ENCODE measurements at regions not wholly inside any gene's neighbourhood (a gene's known extent, or its start where the extent isn't known, plus 50 kb on each side); places are given as distances from the start of the nearest gene placed in this dataset.

DNA sequence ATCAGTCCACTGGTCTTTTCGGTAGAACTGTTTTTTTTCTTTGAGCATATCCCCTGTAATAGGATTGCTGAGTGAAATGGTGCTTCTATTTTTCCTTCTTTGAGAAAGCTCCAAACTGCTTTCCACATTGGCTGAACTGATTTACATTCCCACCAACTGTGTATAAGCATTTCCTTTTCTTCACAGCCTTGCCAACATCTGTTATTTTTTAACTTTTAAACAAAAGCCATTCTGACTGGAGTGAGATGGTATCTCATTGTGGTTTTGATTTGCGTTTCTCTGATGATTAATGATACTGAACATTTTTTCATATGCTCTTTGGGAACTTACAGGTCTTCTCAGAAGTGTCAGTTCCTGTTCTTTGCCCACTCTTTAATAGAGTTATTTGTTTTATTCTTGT lies 764.7 kb downstream of the MTRR start:
- peaks cover 2% of the 10 kb centered on the region for H3K27me3 Mint-ChIP-seq (ENCODE audit: insufficient read depth, low read depth)
- H3K4me3 ChIP-seq = no peak overlapping the region
- peaks cover 4% of the 10 kb centered on the region for H3K9me3 Mint-ChIP-seq
- TF ChIP-seq EZH2phosphoT487 (IDR thresholded peaks at IDR 0.05) (no peak), EZH2 (IDR thresholded peaks at IDR 0.05) (no peak)
- TF ChIP-seq, protein P1, sequence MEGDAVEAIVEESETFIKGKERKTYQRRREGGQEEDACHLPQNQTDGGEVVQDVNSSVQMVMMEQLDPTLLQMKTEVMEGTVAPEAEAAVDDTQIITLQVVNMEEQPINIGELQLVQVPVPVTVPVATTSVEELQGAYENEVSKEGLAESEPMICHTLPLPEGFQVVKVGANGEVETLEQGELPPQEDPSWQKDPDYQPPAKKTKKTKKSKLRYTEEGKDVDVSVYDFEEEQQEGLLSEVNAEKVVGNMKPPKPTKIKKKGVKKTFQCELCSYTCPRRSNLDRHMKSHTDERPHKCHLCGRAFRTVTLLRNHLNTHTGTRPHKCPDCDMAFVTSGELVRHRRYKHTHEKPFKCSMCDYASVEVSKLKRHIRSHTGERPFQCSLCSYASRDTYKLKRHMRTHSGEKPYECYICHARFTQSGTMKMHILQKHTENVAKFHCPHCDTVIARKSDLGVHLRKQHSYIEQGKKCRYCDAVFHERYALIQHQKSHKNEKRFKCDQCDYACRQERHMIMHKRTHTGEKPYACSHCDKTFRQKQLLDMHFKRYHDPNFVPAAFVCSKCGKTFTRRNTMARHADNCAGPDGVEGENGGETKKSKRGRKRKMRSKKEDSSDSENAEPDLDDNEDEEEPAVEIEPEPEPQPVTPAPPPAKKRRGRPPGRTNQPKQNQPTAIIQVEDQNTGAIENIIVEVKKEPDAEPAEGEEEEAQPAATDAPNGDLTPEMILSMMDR (IDR thresholded peaks at IDR 0.05) = no peak
- H3K9me3 ChIP-seq (ENCODE audit: low read depth) = no peaks in the 10 kb centered on the region
- no peaks in the 10 kb centered on the region for H4K20me1 ChIP-seq (ENCODE audit: low read depth)
- H3K36me3 Mint-ChIP-seq = no peaks in the 10 kb centered on the region
- no peaks in the 10 kb centered on the region for H3K4me1 ChIP-seq
- no peak for DNase-seq (ENCODE audit: low spot score)
- H3K4me1 Mint-ChIP-seq = peaks cover 8% of the 10 kb centered on the region
- peaks cover 6% of the 10 kb centered on the region for H3K36me3 ChIP-seq
- no peaks in the 10 kb centered on the region for H3K79me2 ChIP-seq (ENCODE audit: low read depth)
- H3K27ac Mint-ChIP-seq = no peak overlapping the region
- H3F3A ChIP-seq (ENCODE audit: low read depth) = no peaks in the 10 kb centered on the region
- no peaks in the 10 kb centered on the region for H3K27me3 ChIP-seq
- H3K27ac ChIP-seq = no peak overlapping the region
- no peak overlapping the region for H3K4me3 Mint-ChIP-seq
- no peak overlapping the region for H2AFZ ChIP-seq (replicated peaks)
- H3K9ac ChIP-seq = no peak overlapping the region
- H3K4me2 ChIP-seq = no peak overlapping the region

DNA sequence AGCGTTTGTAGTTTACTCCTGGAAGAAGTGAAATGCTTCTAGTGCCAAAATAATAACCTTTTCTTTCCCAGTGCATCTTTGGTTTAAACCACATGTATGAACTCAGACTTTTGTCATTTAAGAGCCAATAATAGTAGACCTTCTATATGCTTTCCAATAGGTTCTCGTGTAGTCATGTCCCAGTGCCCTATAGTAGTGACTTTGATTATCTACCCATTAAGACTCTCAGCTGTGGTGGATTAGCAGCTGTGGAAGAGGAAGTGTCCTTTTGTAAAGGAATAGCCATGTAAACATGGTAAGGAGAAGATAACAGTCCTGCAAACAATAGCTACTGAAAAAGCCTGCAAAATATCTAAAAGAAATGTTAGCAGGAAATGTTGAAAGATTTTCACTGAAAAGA lies 765.3 kb downstream of the MTRR start:
- H3K27ac Mint-ChIP-seq = no peak overlapping the region
- no peaks in the 10 kb centered on the region for H4K20me1 ChIP-seq (ENCODE audit: low read depth)
- no peak overlapping the region for H3K4me2 ChIP-seq
- H3F3A ChIP-seq (ENCODE audit: low read depth) = no peaks in the 10 kb centered on the region
- no peak for DNase-seq (ENCODE audit: low spot score)
- no peak overlapping the region for H3K27ac ChIP-seq
- H3K4me3 ChIP-seq = no peak overlapping the region
- TF ChIP-seq EZH2phosphoT487 (IDR thresholded peaks at IDR 0.05) (no peak), EZH2 (IDR thresholded peaks at IDR 0.05) (no peak)
- TF ChIP-seq, protein P1 (IDR thresholded peaks at IDR 0.05) = no peak
- H3K4me1 ChIP-seq = no peaks in the 10 kb centered on the region
- H3K4me1 Mint-ChIP-seq = peaks cover 8% of the 10 kb centered on the region
- no peaks in the 10 kb centered on the region for H3K27me3 ChIP-seq
- peaks cover 6% of the 10 kb centered on the region for H3K36me3 ChIP-seq
- no peak overlapping the region for H3K4me3 Mint-ChIP-seq
- no peak overlapping the region for H2AFZ ChIP-seq (replicated peaks)
- H3K36me3 Mint-ChIP-seq = no peaks in the 10 kb centered on the region
- H3K9me3 Mint-ChIP-seq = peaks cover 4% of the 10 kb centered on the region
- no peaks in the 10 kb centered on the region for H3K79me2 ChIP-seq (ENCODE audit: low read depth)
- no peak overlapping the region for H3K9ac ChIP-seq
- H3K27me3 Mint-ChIP-seq (ENCODE audit: insufficient read depth, low read depth) = peaks cover 2% of the 10 kb centered on the region
- no peaks in the 10 kb centered on the region for H3K9me3 ChIP-seq (ENCODE audit: low read depth)

DNA sequence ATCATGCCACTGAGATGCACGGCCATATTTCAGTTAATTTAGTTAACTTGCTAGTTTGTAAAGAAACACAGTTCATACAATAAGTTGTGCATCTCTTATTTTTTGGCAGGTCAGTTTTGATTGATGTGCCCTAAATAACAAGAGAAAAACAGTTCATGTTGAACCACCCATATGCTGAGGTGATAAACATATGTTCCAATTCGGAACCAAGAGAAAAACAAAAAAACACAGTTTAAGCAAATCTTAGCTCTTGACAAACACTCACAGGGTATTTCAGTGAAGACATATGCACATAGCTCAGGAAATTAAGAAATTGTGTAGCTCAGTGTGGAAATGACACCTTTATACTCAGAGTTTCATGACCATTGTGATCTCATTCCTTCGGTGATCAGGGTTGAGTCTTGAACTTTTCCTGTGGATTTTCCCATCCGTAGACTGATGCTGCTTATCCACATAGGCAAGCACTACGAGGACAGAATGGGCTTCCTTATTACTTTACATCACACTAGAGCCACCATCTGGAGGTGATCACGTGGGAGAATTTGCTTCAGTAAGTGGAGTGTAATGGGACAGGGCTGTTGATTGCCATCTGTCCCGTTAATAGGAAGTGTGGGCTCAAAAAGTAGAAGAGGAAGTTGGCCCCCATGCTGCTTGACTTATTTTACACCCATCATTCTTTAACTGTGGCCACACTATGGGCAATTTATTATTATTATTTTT lies 773.0 kb downstream of the MTRR start:
- no peak for DNase-seq (ENCODE audit: low spot score)
- Mint-ChIP-seq H3K4me1 (peaks cover 11% of the 10 kb centered on the region), H3K27ac (no peak overlapping the region), H3K27me3 (ENCODE audit: insufficient read depth, low read depth) (no peaks in the 10 kb centered on the region), H3K9me3 (no peaks in the 10 kb centered on the region), H3K36me3 (no peaks in the 10 kb centered on the region), H3K4me3 (no peak overlapping the region)
- Histone ChIP-seq H4K20me1 (ENCODE audit: low read depth) (no peaks in the 10 kb centered on the region), H3K27ac (no peak overlapping the region), H3K4me2 (no peak overlapping the region), H3K79me2 (ENCODE audit: low read depth) (no peaks in the 10 kb centered on the region), H3K4me1 (no peaks in the 10 kb centered on the region), H3F3A (ENCODE audit: low read depth) (no peaks in the 10 kb centered on the region), H3K36me3 (no peaks in the 10 kb centered on the region), H2AFZ (replicated peaks) (no peak overlapping the region), H3K27me3 (no peaks in the 10 kb centered on the region), H3K4me3 (no peak overlapping the region), H3K9me3 (ENCODE audit: low read depth) (no peaks in the 10 kb centered on the region), H3K9ac (no peak overlapping the region)
- TF ChIP-seq EZH2 (IDR thresholded peaks at IDR 0.05) = no peak
- TF ChIP-seq, protein P1 (IDR thresholded peaks at IDR 0.05) = no peak
- no peak for TF ChIP-seq EZH2phosphoT487 (IDR thresholded peaks at IDR 0.05)
